Lower leg skin (tissue), 4 donors: ENCODE measurements at regions not wholly inside any gene's neighbourhood (a gene's known extent, or its start where the extent isn't known, plus 50 kb on each side); places are given as distances from the start of the nearest gene placed in this dataset.

Experiments used
- DNase-seq, 2 donors: peaks; one replicate each; pipeline ENCODE4 v3.0.0-alpha.2; 2019; ENCODE audit warnings: low spot score in 2 of 2
- H3K4me3 ChIP-seq: fragments of 200-600 bp; sonication (generic); 2 replicates; pipeline ENCODE4 v1.5.1; 2017; ENCODE audit warnings: mild to moderate bottlenecking, low read depth; ENCODE audit not compliant: poor library complexity, severe bottlenecking
- CTCF ChIP-seq, 3 donors: fragments of 450-650 bp; IDR thresholded peaks; one replicate each; pipeline ENCODE4 v1.5.1; 2016; ENCODE audit warnings: antibody characterized with exemption in 3 of 3, mild to moderate bottlenecking in 3 of 3, moderate library complexity in 2 of 3
- POLR2A ChIP-seq, 2 donors: fragments of 450-650 bp; IDR thresholded peaks; one replicate each; pipeline ENCODE4 v1.6.1; 2016 to 2017; ENCODE audit warnings: antibody characterized with exemption in 2 of 2, mild to moderate bottlenecking in 1 of 2, moderate library complexity in 1 of 2
- WGBS, 2 donors: methylation state at CpG; one replicate each; pipeline ENCODE4 v1.1.5; 2018; 5-methylcytosine and 5-hydroxymethylcytosine counted together
- intact Hi-C: fragments of 100-400 bp; cut with DNase I; formaldehyde crosslinking; loops from one replicate; pipeline ENCODE4 v1.15.0; 2023; ENCODE audit warnings: low total_unique reads

GRCh38 chr13:44697058-44697457, 120.9 kb upstream of the TSC22D1 start:
- intact Hi-C loops, result no loop called here
- H3K4me3 ChIP-seq, result no peak overlapping the region
- DNase-seq, result peak in 1 of 2 donors; percentile 17
- TF ChIP-seq POLR2A (IDR thresholded peaks at IDR 0.05) (no peak), CTCF (IDR thresholded peaks at IDR 0.05) (no peak)
- WGBS, 2 donors, result 19 to 46% methylated on average over 1 of the region's 1 CpG

- no peak for DNase-seq
- no peak for TF ChIP-seq POLR2A (IDR thresholded peaks at IDR 0.05)
- TF ChIP-seq CTCF (IDR thresholded peaks at IDR 0.05), result no peak
- WGBS, 2 donors, result 76 to 88% methylated on average over 2 of the region's 2 CpGs
- no peak overlapping the region for H3K4me3 ChIP-seq
- intact Hi-C loops, result no loop called here
These were observed 119.4 kb upstream of the TSC22D1 start for GRCh38 chr13:44695520-44695919.

- 68 to 76% methylated on average over 6 of the region's 6 CpGs for WGBS, 2 donors
- intact Hi-C loops, result no loop called here
- no peak overlapping the region for H3K4me3 ChIP-seq
- no peak for TF ChIP-seq POLR2A (IDR thresholded peaks at IDR 0.05)
- peak in 1 of 2 donors; percentile 31 for DNase-seq
These were observed 118.7 kb upstream of the TSC22D1 start for GRCh38 chr13:44694842-44695241.

- DNase-seq, result no peak
These were observed 118.2 kb upstream of the TSC22D1 start for GRCh38 chr13:44694291-44694690.

GRCh38 chr13:44693156-44693764, 117.1 kb upstream of the TSC22D1 start:
- intact Hi-C loops, result no loop called here
- peak in 1 of 2 donors; percentile 40 for DNase-seq
- no peak overlapping the region for H3K4me3 ChIP-seq
- 84 to 88% methylated on average over 6 of the region's 6 CpGs for WGBS, 2 donors
- TF ChIP-seq CTCF (IDR thresholded peaks at IDR 0.05) (no peak), POLR2A (IDR thresholded peaks at IDR 0.05) (no peak)

More at GRCh38 chr13:44694291-44694690, 118.2 kb upstream of the TSC22D1 start:
- intact Hi-C loops, result no loop called here
- H3K4me3 ChIP-seq, result no peak overlapping the region
- TF ChIP-seq CTCF (IDR thresholded peaks at IDR 0.05) (no peak), POLR2A (IDR thresholded peaks at IDR 0.05) (no peak)

GRCh38 chr13:44692173-44692713, 116.1 kb upstream of the TSC22D1 start:
- TF ChIP-seq CTCF (IDR thresholded peaks at IDR 0.05) (no peak), POLR2A (IDR thresholded peaks at IDR 0.05) (no peak)
- WGBS, 2 donors, result 88 to 94% methylated on average over 2 of the region's 2 CpGs
- H3K4me3 ChIP-seq, result no peak overlapping the region
- peak in 1 of 2 donors; percentile 8 for DNase-seq
- intact Hi-C loops, result no loop called here
